GM23338 (cell line): ENCODE measurements at regions not wholly inside any gene's neighbourhood (a gene's known extent, or its start where the extent isn't known, plus 50 kb on each side); places are given as distances from the start of the nearest gene placed in this dataset.

Source experiments
- ATAC-seq: fragments of 200-7000 bp; cut with Tn5 transposase; 3 replicates; pipeline ENCODE4 v1.9.1; 2020
- DNase-seq: peaks from one replicate; pipeline ENCODE4 v3.0.0-alpha.2; 2015; ENCODE audit warnings: low spot score
- H2AFZ ChIP-seq: fragments of 200-600 bp; sonication (generic); 2 replicates; pipeline ENCODE4 v1.8.0; 2016; ENCODE audit warnings: antibody characterized with exemption, mild to moderate bottlenecking, moderate library complexity
- H3F3A ChIP-seq: fragments of 200-600 bp; sonication (generic); replicated peaks from 2 replicates; pipeline ENCODE4 v1.8.0; 2017; ENCODE audit warnings: antibody characterized with exemption, mixed run types, low read depth
- H3K27ac ChIP-seq: fragments of 200-600 bp; sonication (generic); 2 replicates; pipeline ENCODE4 v1.6.1; 2016; ENCODE audit warnings: low read depth
- H3K27me3 ChIP-seq: fragments of 200-600 bp; sonication (generic); 2 replicates; pipeline ENCODE4 v1.8.0; 2016; ENCODE audit warnings: mild to moderate bottlenecking, mixed run types, moderate library complexity; ENCODE audit not compliant: insufficient read depth
- H3K36me3 ChIP-seq: fragments of 200-600 bp; sonication (generic); 2 replicates; pipeline ENCODE4 v1.8.0; 2016; ENCODE audit warnings: mild to moderate bottlenecking; ENCODE audit not compliant: insufficient read depth
- H3K4me1 ChIP-seq: fragments of 200-600 bp; sonication (generic); 2 replicates; pipeline ENCODE4 v1.8.0; 2016; ENCODE audit warnings: mild to moderate bottlenecking, moderate library complexity; ENCODE audit not compliant: insufficient read depth
- H3K4me2 ChIP-seq: fragments of 200-600 bp; sonication (generic); 2 replicates; pipeline ENCODE4 v1.7.1; 2017; ENCODE audit warnings: mixed run types
- H3K4me3 ChIP-seq: fragments of 200-600 bp; sonication (generic); 2 replicates; pipeline ENCODE4 v1.6.1; 2016; ENCODE audit warnings: mixed run types
- H3K79me2 ChIP-seq: fragments of 200-600 bp; sonication (generic); replicated peaks from 2 replicates; pipeline ENCODE4 v1.8.0; 2017; ENCODE audit warnings: mild to moderate bottlenecking; ENCODE audit not compliant: insufficient read depth
- H3K9me2 ChIP-seq: fragments of 200-600 bp; sonication (generic); 2 replicates; pipeline ENCODE4 v1.8.0; 2017; ENCODE audit not compliant: insufficient read depth
- H4K20me1 ChIP-seq: fragments of 200-600 bp; sonication (generic); replicated peaks from 2 replicates; pipeline ENCODE4 v1.8.0; 2017; ENCODE audit warnings: mild to moderate bottlenecking; ENCODE audit not compliant: insufficient read depth
- H3K27ac Mint-ChIP-seq: 2 replicates; pipeline ENCODE4 v1.8.0; 2020; ENCODE audit warnings: inconsistent platforms, mild to moderate bottlenecking, moderate library complexity, mixed read lengths
- H3K27me3 Mint-ChIP-seq: 3 replicates; pipeline ENCODE4 v1.8.0; 2022; ENCODE audit warnings: low read depth, mild to moderate bottlenecking, moderate library complexity, mixed read lengths, inconsistent platforms; ENCODE audit not compliant: insufficient read depth, poor library complexity
- H3K36me3 Mint-ChIP-seq: 3 replicates; pipeline ENCODE4 v1.8.0; 2021; ENCODE audit warnings: low read depth, mild to moderate bottlenecking, inconsistent platforms, moderate library complexity, mixed read lengths
- H3K4me1 Mint-ChIP-seq: 3 replicates; pipeline ENCODE4 v1.8.0; 2020; ENCODE audit warnings: mild to moderate bottlenecking, inconsistent platforms, mixed read lengths
- H3K4me3 Mint-ChIP-seq: 3 replicates; pipeline ENCODE4 v1.8.0; 2021; ENCODE audit warnings: moderate library complexity, mild to moderate bottlenecking, inconsistent platforms, mixed read lengths
- H3K9me3 Mint-ChIP-seq: 3 replicates; pipeline ENCODE4 v1.8.0; 2020; ENCODE audit warnings: moderate library complexity, mild to moderate bottlenecking, inconsistent platforms, mixed read lengths
- CREB1 ChIP-seq: fragments of 250-450 bp; sonication (Bioruptor Pico); IDR thresholded peaks from 2 replicates; pipeline ENCODE4 v1.5.0; 2020; ENCODE audit warnings: low read depth, mild to moderate bottlenecking, moderate library complexity
- EZH2 ChIP-seq: fragments of 200-600 bp; sonication (generic); IDR thresholded peaks from one replicate; pipeline ENCODE4 v1.8.0; 2017; ENCODE audit warnings: antibody characterized with exemption, mild to moderate bottlenecking, low read depth; ENCODE audit not compliant: unreplicated experiment
- EZH2phosphoT487 ChIP-seq: fragments of 200-600 bp; sonication (generic); IDR thresholded peaks from one replicate; pipeline ENCODE4 v1.8.1; 2018; ENCODE audit warnings: antibody characterized with exemption; ENCODE audit not compliant: unreplicated experiment
- JUNB ChIP-seq: IDR thresholded peaks from one replicate; pipeline ENCODE4 v1.6.1; 2016; ENCODE audit warnings: antibody characterized with exemption; ENCODE audit not compliant: unreplicated experiment
- POLR2AphosphoS5 ChIP-seq: IDR thresholded peaks from 2 replicates; pipeline ENCODE4 v1.6.1; 2016; ENCODE audit warnings: antibody characterized with exemption, low read depth
- STAT1 ChIP-seq: IDR thresholded peaks from one replicate; pipeline ENCODE4 v1.6.1; 2016; ENCODE audit warnings: antibody characterized with exemption; ENCODE audit not compliant: unreplicated experiment
- ZNF114 ChIP-seq: fragments of 250-450 bp; sonication (Bioruptor Pico); IDR thresholded peaks from 2 replicates; pipeline ENCODE4 v1.5.0; 2020; ENCODE audit warnings: mild to moderate bottlenecking, moderate library complexity
- ZNF331 ChIP-seq: fragments of 250-450 bp; sonication (Bioruptor Pico); IDR thresholded peaks from 2 replicates; pipeline ENCODE4 v1.5.0; 2020; ENCODE audit warnings: low read depth, mild to moderate bottlenecking, moderate library complexity
- TF ChIP-seq, protein P1 (sequence below): IDR thresholded peaks from one replicate; pipeline ENCODE4 v1.6.1; 2018; ENCODE audit warnings: antibody characterized with exemption; ENCODE audit not compliant: unreplicated experiment
- TF ChIP-seq, protein P2 (sequence below): IDR thresholded peaks from 2 replicates; pipeline ENCODE4 v1.6.1; 2016; ENCODE audit warnings: antibody characterized with exemption

DNA sequence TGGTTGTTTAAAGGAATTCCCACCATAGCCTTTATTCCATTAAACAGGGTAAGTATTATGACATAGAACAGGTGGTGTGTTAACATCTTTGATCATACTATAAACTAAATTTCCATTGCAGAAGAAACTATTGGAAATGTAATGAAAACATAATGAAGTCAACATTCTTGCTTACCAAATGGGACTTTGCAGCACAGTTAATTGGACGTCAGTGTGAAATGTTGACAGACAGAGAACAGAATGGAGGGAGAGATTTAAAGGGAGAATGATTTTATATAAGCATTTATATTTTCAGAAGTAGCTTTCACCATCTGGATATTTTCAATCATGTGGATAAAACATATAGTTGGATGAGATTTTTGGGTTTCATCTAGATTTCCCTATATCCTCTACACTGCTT is 311.3 kb downstream of the TUSC1 start:
- no peak overlapping the region for H3K27ac Mint-ChIP-seq
- no peak for ATAC-seq
- no peaks in the 10 kb centered on the region for H3K4me1 ChIP-seq

DNA sequence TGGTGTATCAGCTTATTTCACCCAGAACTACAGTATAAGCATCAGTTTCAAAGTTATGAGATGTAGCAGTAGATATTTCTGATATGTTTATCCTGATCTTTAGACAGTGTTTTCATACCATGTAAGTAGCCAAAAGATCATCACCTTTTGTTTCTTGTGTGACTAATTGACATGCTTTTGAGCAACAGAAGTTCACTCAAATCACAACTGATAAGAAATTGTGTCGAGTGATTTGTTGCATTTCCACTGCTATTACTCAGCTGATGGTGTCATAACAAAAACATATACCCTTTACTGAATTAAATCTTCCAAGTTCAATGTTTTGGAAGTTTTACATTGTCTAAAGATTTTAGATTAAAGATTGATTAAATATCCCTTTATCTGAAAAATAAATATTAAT is 324.5 kb downstream of the TUSC1 start:
- Histone ChIP-seq H4K20me1 (no peaks in the 10 kb centered on the region), H3K9me2 (peaks cover 4% of the 10 kb centered on the region; the same call in 1 of the 2 replicates), H3K4me3 (no peak overlapping the region), H3K36me3 (no peaks in the 10 kb centered on the region), H3K27me3 (no peaks in the 10 kb centered on the region), H3K4me1 (no peaks in the 10 kb centered on the region), H3K79me2 (no peaks in the 10 kb centered on the region), H3K4me2 (no peak overlapping the region), H3K27ac (no peak overlapping the region), H3F3A (no peaks in the 10 kb centered on the region), H2AFZ (no peak overlapping the region)
- Mint-ChIP-seq H3K36me3 (peaks cover 24% of the 10 kb centered on the region), H3K27ac (no peak overlapping the region), H3K4me1 (no peaks in the 10 kb centered on the region), H3K4me3 (no peak overlapping the region), H3K27me3 (no peaks in the 10 kb centered on the region), H3K9me3 (peaks cover 25% of the 10 kb centered on the region)
- DNase-seq = no peak
- ATAC-seq = no peak
- no peak for TF ChIP-seq STAT1
- TF ChIP-seq ZNF331 (CRISPR knock-in tag) = no peak
- TF ChIP-seq CREB1 (CRISPR knock-in tag) = no peak
- TF ChIP-seq, protein P1, sequence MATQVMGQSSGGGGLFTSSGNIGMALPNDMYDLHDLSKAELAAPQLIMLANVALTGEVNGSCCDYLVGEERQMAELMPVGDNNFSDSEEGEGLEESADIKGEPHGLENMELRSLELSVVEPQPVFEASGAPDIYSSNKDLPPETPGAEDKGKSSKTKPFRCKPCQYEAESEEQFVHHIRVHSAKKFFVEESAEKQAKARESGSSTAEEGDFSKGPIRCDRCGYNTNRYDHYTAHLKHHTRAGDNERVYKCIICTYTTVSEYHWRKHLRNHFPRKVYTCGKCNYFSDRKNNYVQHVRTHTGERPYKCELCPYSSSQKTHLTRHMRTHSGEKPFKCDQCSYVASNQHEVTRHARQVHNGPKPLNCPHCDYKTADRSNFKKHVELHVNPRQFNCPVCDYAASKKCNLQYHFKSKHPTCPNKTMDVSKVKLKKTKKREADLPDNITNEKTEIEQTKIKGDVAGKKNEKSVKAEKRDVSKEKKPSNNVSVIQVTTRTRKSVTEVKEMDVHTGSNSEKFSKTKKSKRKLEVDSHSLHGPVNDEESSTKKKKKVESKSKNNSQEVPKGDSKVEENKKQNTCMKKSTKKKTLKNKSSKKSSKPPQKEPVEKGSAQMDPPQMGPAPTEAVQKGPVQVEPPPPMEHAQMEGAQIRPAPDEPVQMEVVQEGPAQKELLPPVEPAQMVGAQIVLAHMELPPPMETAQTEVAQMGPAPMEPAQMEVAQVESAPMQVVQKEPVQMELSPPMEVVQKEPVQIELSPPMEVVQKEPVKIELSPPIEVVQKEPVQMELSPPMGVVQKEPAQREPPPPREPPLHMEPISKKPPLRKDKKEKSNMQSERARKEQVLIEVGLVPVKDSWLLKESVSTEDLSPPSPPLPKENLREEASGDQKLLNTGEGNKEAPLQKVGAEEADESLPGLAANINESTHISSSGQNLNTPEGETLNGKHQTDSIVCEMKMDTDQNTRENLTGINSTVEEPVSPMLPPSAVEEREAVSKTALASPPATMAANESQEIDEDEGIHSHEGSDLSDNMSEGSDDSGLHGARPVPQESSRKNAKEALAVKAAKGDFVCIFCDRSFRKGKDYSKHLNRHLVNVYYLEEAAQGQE = no peak
- TF ChIP-seq ZNF114 (CRISPR knock-in tag) = no peak

More for the DNA sequence above, 311.3 kb downstream of the TUSC1 start:
- no peaks in the 10 kb centered on the region for H4K20me1 ChIP-seq
- DNase-seq = no peak
- Mint-ChIP-seq H3K27me3 (peaks cover 2% of the 10 kb centered on the region), H3K4me1 (no peaks in the 10 kb centered on the region), H3K9me3 (peaks cover 5% of the 10 kb centered on the region; the same call in 1 of the 3 replicates), H3K36me3 (peaks cover 6% of the 10 kb centered on the region; the same call in 2 of the 3 replicates), H3K4me3 (no peak overlapping the region)
- H3K27me3 ChIP-seq = no peaks in the 10 kb centered on the region
- H3F3A ChIP-seq = no peaks in the 10 kb centered on the region
- no peak overlapping the region for H2AFZ ChIP-seq
- no peak overlapping the region for H3K4me2 ChIP-seq
- H3K9me2 ChIP-seq = no peaks in the 10 kb centered on the region
- no peak overlapping the region for H3K4me3 ChIP-seq
- H3K27ac ChIP-seq = no peak overlapping the region
- H3K79me2 ChIP-seq = no peaks in the 10 kb centered on the region
- no peaks in the 10 kb centered on the region for H3K36me3 ChIP-seq
- TF ChIP-seq STAT1 (no peak), JUNB (no peak), CREB1 (CRISPR knock-in tag) (no peak), POLR2AphosphoS5 (no peak), ZNF331 (CRISPR knock-in tag) (no peak), EZH2 (no peak), EZH2phosphoT487 (no peak)
- TF ChIP-seq, protein P1 = no peak
- TF ChIP-seq, protein P2, sequence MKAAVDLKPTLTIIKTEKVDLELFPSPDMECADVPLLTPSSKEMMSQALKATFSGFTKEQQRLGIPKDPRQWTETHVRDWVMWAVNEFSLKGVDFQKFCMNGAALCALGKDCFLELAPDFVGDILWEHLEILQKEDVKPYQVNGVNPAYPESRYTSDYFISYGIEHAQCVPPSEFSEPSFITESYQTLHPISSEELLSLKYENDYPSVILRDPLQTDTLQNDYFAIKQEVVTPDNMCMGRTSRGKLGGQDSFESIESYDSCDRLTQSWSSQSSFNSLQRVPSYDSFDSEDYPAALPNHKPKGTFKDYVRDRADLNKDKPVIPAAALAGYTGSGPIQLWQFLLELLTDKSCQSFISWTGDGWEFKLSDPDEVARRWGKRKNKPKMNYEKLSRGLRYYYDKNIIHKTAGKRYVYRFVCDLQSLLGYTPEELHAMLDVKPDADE = no peak
